NB4 (cell line): ENCODE measurements at regions not wholly inside any gene's neighbourhood (a gene's known extent, or its start where the extent isn't known, plus 50 kb on each side); places are given as distances from the start of the nearest gene placed in this dataset.

Experiments
- DNase-seq: peaks from one replicate; pipeline ENCODE4 v3.0.0; 2010; ENCODE audit warnings: low read depth
- H3K4me3 ChIP-seq: one replicate; pipeline ENCODE4 v1.5.1; 2011; ENCODE audit warnings: mild to moderate bottlenecking, low read depth, low read length, moderate library complexity
- CTCF ChIP-seq: IDR thresholded peaks from one replicate; pipeline ENCODE4 v1.5.1; 2012; ENCODE audit warnings: low read depth, low read length
- MYC ChIP-seq: IDR thresholded peaks from 2 replicates; pipeline ENCODE4 v1.6.1; 2011; ENCODE audit warnings: low read depth, low read length
- POLR2A ChIP-seq: IDR thresholded peaks from 2 replicates; pipeline ENCODE4 v1.6.1; 2011; ENCODE audit warnings: mild to moderate bottlenecking; ENCODE audit not compliant: insufficient read length; ENCODE audit errors: extremely low read depth
- TF ChIP-seq, protein P1 (sequence below): IDR thresholded peaks from 2 replicates; pipeline ENCODE4 v1.6.1; 2011; ENCODE audit warnings: low read depth, low read length

GRCh38 chr5:52443187-52443586, 344.5 kb upstream of the ITGA1 start:
- H3K4me3 ChIP-seq, result no peak overlapping the region
- TF ChIP-seq, protein P1, sequence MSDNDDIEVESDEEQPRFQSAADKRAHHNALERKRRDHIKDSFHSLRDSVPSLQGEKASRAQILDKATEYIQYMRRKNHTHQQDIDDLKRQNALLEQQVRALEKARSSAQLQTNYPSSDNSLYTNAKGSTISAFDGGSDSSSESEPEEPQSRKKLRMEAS, result no peak
- TF ChIP-seq POLR2A (no peak), CTCF (no peak)
- DNase-seq, result peak; percentile 36

GRCh38 chr5:52448111-52448510, 339.6 kb upstream of the ITGA1 start:
- DNase-seq, result no peak
- no peak overlapping the region for H3K4me3 ChIP-seq
- TF ChIP-seq MYC, result no peak
- TF ChIP-seq, protein P1, result no peak

DNA sequence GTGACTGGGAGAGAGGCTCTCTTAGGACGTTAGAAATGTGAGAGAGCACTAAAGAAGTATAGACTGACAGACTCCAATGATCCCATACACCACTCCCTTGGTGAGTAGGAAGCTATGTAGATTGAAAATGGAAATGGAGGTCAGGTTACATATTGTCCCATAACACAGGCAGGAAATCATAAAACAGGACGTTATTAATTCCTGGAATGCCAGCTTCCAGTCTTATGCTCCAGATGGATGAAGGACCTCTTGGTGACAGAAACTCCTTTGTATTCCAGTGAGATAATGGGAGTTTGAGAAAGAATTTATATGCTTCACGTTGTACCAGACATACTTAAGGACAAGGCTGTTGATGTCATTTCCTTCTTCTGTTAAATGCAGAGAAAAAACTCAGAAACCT, 338.2 kb upstream of the ITGA1 start:
- TF ChIP-seq, protein P1, result no peak
- TF ChIP-seq POLR2A (no peak), CTCF (no peak), MYC (no peak)
- no peak for DNase-seq

GRCh38 chr5:52452098-52452497, 335.6 kb upstream of the ITGA1 start:
- DNase-seq, result no peak
- TF ChIP-seq POLR2A (no peak), CTCF (no peak), MYC (no peak)
- TF ChIP-seq, protein P1, result no peak
- H3K4me3 ChIP-seq, result no peak overlapping the region

More for the DNA sequence above, 338.2 kb upstream of the ITGA1 start:
- no peak overlapping the region for H3K4me3 ChIP-seq

DNA sequence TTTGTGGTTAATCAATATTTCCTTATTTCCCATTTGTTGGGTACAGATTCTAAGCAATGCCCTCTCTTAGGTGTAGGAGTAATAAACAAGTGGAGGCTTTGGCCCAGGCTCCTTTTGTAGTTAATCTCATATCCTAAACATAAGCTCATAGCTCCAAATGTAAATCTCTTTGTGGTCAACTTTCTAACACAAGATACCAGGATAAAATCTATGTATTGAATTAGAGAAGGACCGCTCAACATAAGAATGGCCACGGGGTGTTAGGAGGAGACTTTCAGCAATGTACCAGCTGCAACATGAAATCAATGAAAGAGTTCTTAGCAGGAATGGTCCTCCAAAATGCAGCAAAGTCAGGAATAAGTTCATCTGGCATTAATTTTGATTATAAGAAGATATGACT, 334.5 kb upstream of the ITGA1 start:
- DNase-seq, result no peak

GRCh38 chr5:52455920-52456319, 331.8 kb upstream of the ITGA1 start:
- H3K4me3 ChIP-seq, result no peak overlapping the region
- no peak for TF ChIP-seq POLR2A
- TF ChIP-seq, protein P1, result no peak
- no peak for TF ChIP-seq CTCF
- no peak for TF ChIP-seq MYC
- no peak for DNase-seq

More for the DNA sequence above, 334.5 kb upstream of the ITGA1 start:
- H3K4me3 ChIP-seq, result no peak overlapping the region
- TF ChIP-seq POLR2A (no peak), MYC (no peak), CTCF (no peak)
- TF ChIP-seq, protein P1, result no peak
